ENCODE measurements at regions not wholly inside any gene's neighbourhood (a gene's known extent, or its start where the extent isn't known, plus 50 kb on each side); places are given as distances from the start of the nearest gene placed in this dataset.

GRCh38 chr6:72457738-72458137, 164.1 kb upstream of the KCNQ5 start:
- DNase-seq (no peak), ATAC-seq (ENCODE audit: low read depth in 2 of 2) (no peak)
- Mint-ChIP-seq H3K27ac (no peak overlapping the region), H3K4me3 (no peak overlapping the region), H3K36me3 (no peaks in the 10 kb centered on the region), H3K4me1 (no peaks in the 10 kb centered on the region), H3K9me3 (no peaks in the 10 kb centered on the region), H3K27me3 (peaks cover 5% of the 10 kb centered on the region)
- no peak overlapping the region for H3K27ac ChIP-seq (ENCODE audit: insufficient read depth, low read length, poor library complexity, severe bottlenecking)
- H3K4me1 ChIP-seq (ENCODE audit: control insufficient read depth, insufficient read depth, low read length, poor library complexity, severe bottlenecking), result no peaks in the 10 kb centered on the region
- no peaks in the 10 kb centered on the region for H3K36me3 ChIP-seq (ENCODE audit: control insufficient read depth, insufficient read depth, low read length)
- H3K9me3 ChIP-seq (ENCODE audit: control insufficient read depth in 2 of 2, low read length in 2 of 2), result no peaks in the 10 kb centered on the region
- H3K4me3 ChIP-seq (ENCODE audit: low read depth, low read length), result no peak overlapping the region
- no peaks in the 10 kb centered on the region for H3K27me3 ChIP-seq (ENCODE audit: control insufficient read depth, insufficient read depth, low read length)

GRCh38 chr6:72458521-72458920, 163.3 kb upstream of the KCNQ5 start:
- Histone ChIP-seq H3K36me3 (ENCODE audit: control insufficient read depth, insufficient read depth, low read length) (no peaks in the 10 kb centered on the region), H3K9me3 (ENCODE audit: control insufficient read depth in 2 of 2, low read length in 2 of 2) (no peaks in the 10 kb centered on the region)

GRCh38 chr6:72461144-72461543, 160.7 kb upstream of the KCNQ5 start:
- no peaks in the 10 kb centered on the region for H3K27me3 ChIP-seq (ENCODE audit: control insufficient read depth, insufficient read depth, low read length)
- no peaks in the 10 kb centered on the region for H3K9me3 ChIP-seq (ENCODE audit: control insufficient read depth in 2 of 2, low read length in 2 of 2)
- H3K4me1 ChIP-seq (ENCODE audit: control insufficient read depth, insufficient read depth, low read length, poor library complexity, severe bottlenecking), result no peaks in the 10 kb centered on the region
- Mint-ChIP-seq H3K4me3 (no peak overlapping the region), H3K27ac (no peak overlapping the region), H3K36me3 (no peaks in the 10 kb centered on the region), H3K4me1 (no peaks in the 10 kb centered on the region), H3K9me3 (no peaks in the 10 kb centered on the region), H3K27me3 (peaks cover 5% of the 10 kb centered on the region)
- no peak for ATAC-seq (ENCODE audit: low read depth in 2 of 2)
- no peaks in the 10 kb centered on the region for H3K36me3 ChIP-seq (ENCODE audit: control insufficient read depth, insufficient read depth, low read length)
- H3K4me3 ChIP-seq (ENCODE audit: low read depth, low read length), result no peak overlapping the region
- DNase-seq, result no peak
- H3K27ac ChIP-seq (ENCODE audit: insufficient read depth, low read length, poor library complexity, severe bottlenecking), result no peak overlapping the region

More at GRCh38 chr6:72458521-72458920, 163.3 kb upstream of the KCNQ5 start:
- Mint-ChIP-seq H3K4me1 (no peaks in the 10 kb centered on the region), H3K27ac (no peak overlapping the region), H3K9me3 (no peaks in the 10 kb centered on the region), H3K4me3 (no peak overlapping the region), H3K36me3 (no peaks in the 10 kb centered on the region), H3K27me3 (peaks cover 5% of the 10 kb centered on the region)
- no peak overlapping the region for H3K27ac ChIP-seq (ENCODE audit: insufficient read depth, low read length, poor library complexity, severe bottlenecking)
- H3K27me3 ChIP-seq (ENCODE audit: control insufficient read depth, insufficient read depth, low read length), result no peaks in the 10 kb centered on the region
- DNase-seq, result no peak
- H3K4me3 ChIP-seq (ENCODE audit: low read depth, low read length), result no peak overlapping the region
- H3K4me1 ChIP-seq (ENCODE audit: control insufficient read depth, insufficient read depth, low read length, poor library complexity, severe bottlenecking), result no peaks in the 10 kb centered on the region
- ATAC-seq (ENCODE audit: low read depth in 2 of 2), result no peak

GRCh38 chr6:72464246-72464645, 157.6 kb upstream of the KCNQ5 start:
- H3K9me3 Mint-ChIP-seq, result peaks cover 0 to 3% (median 0%) of the 10 kb centered on the region in 7 donors
- H3K4me1 ChIP-seq (ENCODE audit: control insufficient read depth, insufficient read depth, low read length, poor library complexity, severe bottlenecking), result no peaks in the 10 kb centered on the region
- DNase-seq (no peak), ATAC-seq (ENCODE audit: low read depth in 2 of 2) (no peak)
- H3K4me1 Mint-ChIP-seq, result no peaks in the 10 kb centered on the region
- peaks cover 5% of the 10 kb centered on the region for H3K27me3 Mint-ChIP-seq
- H3K36me3 Mint-ChIP-seq, result no peaks in the 10 kb centered on the region
- H3K27ac ChIP-seq (ENCODE audit: insufficient read depth, low read length, poor library complexity, severe bottlenecking), result no peak overlapping the region
- peaks cover 3% of the 10 kb centered on the region for H3K27me3 ChIP-seq (ENCODE audit: control insufficient read depth, insufficient read depth, low read length)
- H3K36me3 ChIP-seq (ENCODE audit: control insufficient read depth, insufficient read depth, low read length), result no peaks in the 10 kb centered on the region
- no peak overlapping the region for H3K4me3 Mint-ChIP-seq
- no peaks in the 10 kb centered on the region for H3K9me3 ChIP-seq (ENCODE audit: control insufficient read depth in 2 of 2, low read length in 2 of 2)
- H3K4me3 ChIP-seq (ENCODE audit: low read depth, low read length), result no peak overlapping the region
- H3K27ac Mint-ChIP-seq, result no peak overlapping the region

GRCh38 chr6:72464791-72465691, 156.8 kb upstream of the KCNQ5 start:
- DNase-seq, result no peak
- Mint-ChIP-seq H3K9me3 (peaks cover 0 to 3% (median 0%) of the 10 kb centered on the region in 7 donors), H3K4me1 (no peaks in the 10 kb centered on the region), H3K27ac (no peak overlapping the region), H3K36me3 (no peaks in the 10 kb centered on the region), H3K27me3 (peaks cover 5% of the 10 kb centered on the region), H3K4me3 (no peak overlapping the region)
- no peak overlapping the region for H3K4me3 ChIP-seq (ENCODE audit: low read depth, low read length)
- H3K27me3 ChIP-seq (ENCODE audit: control insufficient read depth, insufficient read depth, low read length), result peaks cover 3% of the 10 kb centered on the region
- no peak for ATAC-seq (ENCODE audit: low read depth in 2 of 2)
- H3K9me3 ChIP-seq (ENCODE audit: control insufficient read depth in 2 of 2, low read length in 2 of 2), result no peaks in the 10 kb centered on the region
- H3K4me1 ChIP-seq (ENCODE audit: control insufficient read depth, insufficient read depth, low read length, poor library complexity, severe bottlenecking), result no peaks in the 10 kb centered on the region
- H3K27ac ChIP-seq (ENCODE audit: insufficient read depth, low read length, poor library complexity, severe bottlenecking), result no peak overlapping the region
- H3K36me3 ChIP-seq (ENCODE audit: control insufficient read depth, insufficient read depth, low read length), result no peaks in the 10 kb centered on the region

- peaks cover 3% of the 10 kb centered on the region for H3K27me3 ChIP-seq (ENCODE audit: control insufficient read depth, insufficient read depth, low read length)
- DNase-seq, result no peak
- no peaks in the 10 kb centered on the region for H3K36me3 Mint-ChIP-seq
- no peak overlapping the region for H3K4me3 Mint-ChIP-seq
- no peak overlapping the region for H3K4me3 ChIP-seq (ENCODE audit: low read depth, low read length)
- ATAC-seq (ENCODE audit: low read depth in 2 of 2), result no peak
- H3K9me3 Mint-ChIP-seq, result peaks cover 0 to 3% (median 0%) of the 10 kb centered on the region in 7 donors
- H3K4me1 ChIP-seq (ENCODE audit: control insufficient read depth, insufficient read depth, low read length, poor library complexity, severe bottlenecking), result no peaks in the 10 kb centered on the region
- H3K27ac ChIP-seq (ENCODE audit: insufficient read depth, low read length, poor library complexity, severe bottlenecking), result no peak overlapping the region
- no peaks in the 10 kb centered on the region for H3K9me3 ChIP-seq (ENCODE audit: control insufficient read depth in 2 of 2, low read length in 2 of 2)
- H3K4me1 Mint-ChIP-seq, result no peaks in the 10 kb centered on the region
- H3K27ac Mint-ChIP-seq, result no peak overlapping the region
- H3K36me3 ChIP-seq (ENCODE audit: control insufficient read depth, insufficient read depth, low read length), result no peaks in the 10 kb centered on the region
- no peaks in the 10 kb centered on the region for H3K27me3 Mint-ChIP-seq
Observed at GRCh38 chr6:72466471-72466870, 155.4 kb upstream of the KCNQ5 start.

GRCh38 chr6:72466971-72467566, 154.8 kb upstream of the KCNQ5 start:
- no peak overlapping the region for H3K27ac ChIP-seq (ENCODE audit: insufficient read depth, low read length, poor library complexity, severe bottlenecking)
- Mint-ChIP-seq H3K4me1 (no peaks in the 10 kb centered on the region), H3K27me3 (no peaks in the 10 kb centered on the region), H3K36me3 (no peaks in the 10 kb centered on the region), H3K27ac (no peak overlapping the region), H3K4me3 (no peak overlapping the region), H3K9me3 (peaks cover 0 to 3% (median 0%) of the 10 kb centered on the region in 7 donors)
- DNase-seq, result no peak
- no peaks in the 10 kb centered on the region for H3K36me3 ChIP-seq (ENCODE audit: control insufficient read depth, insufficient read depth, low read length)
- ATAC-seq (ENCODE audit: low read depth in 2 of 2), result no peak
- H3K27me3 ChIP-seq (ENCODE audit: control insufficient read depth, insufficient read depth, low read length), result peaks cover 3% of the 10 kb centered on the region
- H3K4me1 ChIP-seq (ENCODE audit: control insufficient read depth, insufficient read depth, low read length, poor library complexity, severe bottlenecking), result no peaks in the 10 kb centered on the region
- H3K9me3 ChIP-seq (ENCODE audit: control insufficient read depth in 2 of 2, low read length in 2 of 2), result no peaks in the 10 kb centered on the region
- no peak overlapping the region for H3K4me3 ChIP-seq (ENCODE audit: low read depth, low read length)

Data from CD4-positive, CD25-positive, alpha-beta regulatory T cell (primary cell).